Fibroblast of lung (primary cell): ENCODE measurements at regions not wholly inside any gene's neighbourhood (a gene's known extent, or its start where the extent isn't known, plus 50 kb on each side); places are given as distances from the start of the nearest gene placed in this dataset.

Source experiments
- DNase-seq, 2 donors: peaks; one replicate each; pipeline versions ENCODE4 v3.0.0 to v3.0.0-alpha.2; 2010; ENCODE audit warnings: low read depth in 2 of 2
- H2AFZ ChIP-seq: 2 replicates; pipeline ENCODE4 v1.5.1; 2012; ENCODE audit warnings: low read length, control low read depth, inconsistent platforms
- H3K27ac ChIP-seq: 2 replicates; pipeline ENCODE4 v1.5.1; 2011; ENCODE audit warnings: low read length, control low read depth; ENCODE audit not compliant: insufficient read depth
- H3K27me3 ChIP-seq: 2 replicates; pipeline ENCODE4 v1.5.1; 2011; ENCODE audit warnings: mild to moderate bottlenecking, low read length; ENCODE audit not compliant: control insufficient read depth, insufficient read depth
- H3K36me3 ChIP-seq: 2 replicates; pipeline ENCODE4 v1.5.1; 2011; ENCODE audit warnings: low read length; ENCODE audit not compliant: control insufficient read depth, insufficient read depth
- H3K4me1 ChIP-seq: 2 replicates; pipeline ENCODE4 v1.5.1; 2011; ENCODE audit warnings: low read length; ENCODE audit not compliant: control insufficient read depth, insufficient read depth; ENCODE audit errors: extremely low read depth
- H3K4me2 ChIP-seq: 2 replicates; pipeline ENCODE4 v1.5.1; 2011; ENCODE audit warnings: low read length, control low read depth; ENCODE audit not compliant: insufficient read depth; ENCODE audit errors: extremely low read depth
- H3K4me3 ChIP-seq, 4 experiments: fragments of 200-600 bp in 1 of 4; sonication (generic) in 1 of 4; replicated peaks in 1 of 4; 2 replicates each; pipeline ENCODE4 v1.5.1; 2011 to 2016; ENCODE audit warnings: low read length in 4 of 4, low read depth in 3 of 4, mild to moderate bottlenecking in 3 of 4, control low read depth in 2 of 4, inconsistent platforms in 1 of 4, mixed read lengths in 1 of 4; ENCODE audit not compliant: insufficient read depth in 1 of 4; ENCODE audit errors: control extremely low read depth in 1 of 4
- H3K79me2 ChIP-seq: 2 replicates; pipeline ENCODE4 v1.5.1; 2012; ENCODE audit warnings: mild to moderate bottlenecking, low read length, inconsistent platforms; ENCODE audit not compliant: control insufficient read depth, insufficient read depth
- H3K9ac ChIP-seq: 2 replicates; pipeline ENCODE4 v1.5.1; 2011; ENCODE audit warnings: mild to moderate bottlenecking, low read length, control low read depth; ENCODE audit not compliant: insufficient read depth
- H3K9me3 ChIP-seq: 2 replicates; pipeline ENCODE4 v1.5.1; 2012; ENCODE audit warnings: low read depth, low read length; ENCODE audit not compliant: control insufficient read depth, insufficient read depth
- H4K20me1 ChIP-seq: 2 replicates; pipeline ENCODE4 v1.5.1; 2011; ENCODE audit warnings: low read length; ENCODE audit not compliant: control insufficient read depth, insufficient read depth; ENCODE audit errors: extremely low read depth
- CTCF ChIP-seq, 2 donors: IDR thresholded peaks in 1 of 2; conservative IDR thresholded peaks in 1 of 2; 1 replicate in 1 of 2; 2 replicates in 1 of 2; pipeline ENCODE4 v1.5.1; 2011 to 2012; ENCODE audit warnings: low read length in 2 of 2, control low read depth in 1 of 2, inconsistent platforms in 1 of 2, low read depth in 1 of 2, mild to moderate bottlenecking in 1 of 2
- EZH2 ChIP-seq: IDR thresholded peaks from 2 replicates; pipeline ENCODE4 v1.5.1; 2012; ENCODE audit warnings: low read length, control low read depth, mild to moderate bottlenecking; ENCODE audit errors: missing control alignments

GRCh38 chr4:186422296-186422695, 133.1 kb downstream of the MTNR1A start:
- Histone ChIP-seq H4K20me1 (no peaks in the 10 kb centered on the region), H3K36me3 (no peaks in the 10 kb centered on the region), H3K27ac (no peak overlapping the region), H2AFZ (no peak overlapping the region), H3K9ac (no peak overlapping the region), H3K4me3 (no peak overlapping the region), H3K9me3 (no peaks in the 10 kb centered on the region), H3K27me3 (no peaks in the 10 kb centered on the region), H3K4me2 (no peak overlapping the region), H3K4me1 (no peaks in the 10 kb centered on the region), H3K79me2 (no peaks in the 10 kb centered on the region)
- no peak for TF ChIP-seq CTCF (conservative IDR thresholded peaks at IDR 0.05 in 1 of 2, IDR thresholded peaks at IDR 0.05 in 1 of 2; ENCODE audit: low read depth in 1 of 2, low read length in 2 of 2)
- no peak for TF ChIP-seq EZH2
- no peak for DNase-seq

- Histone ChIP-seq H3K27me3 (no peaks in the 10 kb centered on the region), H4K20me1 (no peaks in the 10 kb centered on the region), H3K36me3 (no peaks in the 10 kb centered on the region), H2AFZ (no peak overlapping the region), H3K79me2 (no peaks in the 10 kb centered on the region), H3K4me1 (no peaks in the 10 kb centered on the region), H3K9me3 (no peaks in the 10 kb centered on the region), H3K27ac (no peak overlapping the region), H3K4me3 (no peak overlapping the region), H3K4me2 (no peak overlapping the region), H3K9ac (no peak overlapping the region)
- DNase-seq, result no peak
- TF ChIP-seq EZH2 (no peak), CTCF (conservative IDR thresholded peaks at IDR 0.05 in 1 of 2, IDR thresholded peaks at IDR 0.05 in 1 of 2; ENCODE audit: low read depth in 1 of 2, low read length in 2 of 2) (no peak)
Observed at GRCh38 chr4:186416451-186417060, 138.8 kb downstream of the MTNR1A start.

- Histone ChIP-seq H3K4me3 (no peak overlapping the region), H3K4me2 (no peak overlapping the region), H4K20me1 (no peaks in the 10 kb centered on the region), H3K27ac (no peak overlapping the region), H2AFZ (no peak overlapping the region), H3K36me3 (no peaks in the 10 kb centered on the region), H3K27me3 (no peaks in the 10 kb centered on the region), H3K9me3 (no peaks in the 10 kb centered on the region), H3K4me1 (no peaks in the 10 kb centered on the region), H3K79me2 (no peaks in the 10 kb centered on the region), H3K9ac (no peak overlapping the region)
- TF ChIP-seq EZH2 (no peak), CTCF (conservative IDR thresholded peaks at IDR 0.05 in 1 of 2, IDR thresholded peaks at IDR 0.05 in 1 of 2; ENCODE audit: low read depth in 1 of 2, low read length in 2 of 2) (no peak)
- DNase-seq, result no peak
Observed at GRCh38 chr4:186414390-186414789, 141.0 kb downstream of the MTNR1A start.
